Transverse colon (tissue), 4 donors: ENCODE measurements at regions not wholly inside any gene's neighbourhood (a gene's known extent, or its start where the extent isn't known, plus 50 kb on each side); places are given as distances from the start of the nearest gene placed in this dataset.

ENCODE experiments used
- DNase-seq: peaks from one replicate; pipeline ENCODE4 v3.0.0-alpha.2; 2019
- H3K27ac ChIP-seq, 4 donors: fragments of 200-600 bp; sonication (generic); 2 replicates each; pipeline ENCODE4 v1.5.1; 2016 to 2018; ENCODE audit warnings: inconsistent platforms in 4 of 4
- H3K27me3 ChIP-seq: fragments of 200-600 bp; sonication (generic); 2 replicates; pipeline ENCODE4 v1.5.1; 2017; ENCODE audit warnings: inconsistent platforms
- H3K36me3 ChIP-seq, 4 donors: fragments of 200-600 bp; sonication (generic); 2 replicates each; pipeline ENCODE4 v1.5.1; 2017 to 2019; ENCODE audit warnings: inconsistent platforms in 4 of 4
- H3K4me1 ChIP-seq, 4 donors: fragments of 200-600 bp; sonication (generic); 2 replicates each; pipeline ENCODE4 v1.5.1; 2017 to 2020; ENCODE audit warnings: inconsistent platforms in 4 of 4
- H3K4me3 ChIP-seq, 4 donors: fragments of 200-600 bp; sonication (generic); 1 replicate in 1 of 4; 2 replicates in 3 of 4; pipeline versions ENCODE4 v1.5.1 to v1.6.1; 2017 to 2019; ENCODE audit warnings: inconsistent platforms in 4 of 4
- H3K9me3 ChIP-seq, 2 donors: fragments of 200-600 bp; sonication (generic); 2 replicates each; pipeline ENCODE4 v1.5.1; 2017 to 2019; ENCODE audit warnings: inconsistent platforms in 2 of 2
- EP300 ChIP-seq: sonication (generic); formaldehyde crosslinking; IDR thresholded peaks from one replicate; pipeline ENCODE4 v1.6.1; 2017; ENCODE audit warnings: antibody characterized with exemption, low read depth
- POLR2A ChIP-seq: fragments of 450-650 bp; IDR thresholded peaks from one replicate; pipeline ENCODE4 v1.6.1; 2016; ENCODE audit warnings: antibody characterized with exemption, mild to moderate bottlenecking, moderate library complexity
- POLR2AphosphoS5 ChIP-seq, 3 donors: sonication (generic); formaldehyde crosslinking; IDR thresholded peaks; one replicate each; pipeline ENCODE4 v1.6.1; 2016; ENCODE audit warnings: antibody characterized with exemption in 3 of 3
- WGBS, 2 donors: methylation state at CpG; one replicate each; pipeline ENCODE4 v1.1.5; 2018; ENCODE audit warnings: low coverage in 1 of 2; 5-methylcytosine and 5-hydroxymethylcytosine counted together
- in situ Hi-C, 4 donors: fragments of 200-750 bp; cut with MboI; loops; one replicate each; pipeline versions ENCODE4 v1.15.0 to v1.15.1; 2017; ENCODE audit warnings: low sequenced_read_pairs in 3 of 4, low pct_ligation_motif_present in 1 of 4, low pct_unique_long_range_greater_than_20kb in 1 of 4
- intact Hi-C: fragments of 100-400 bp; cut with DNase I; formaldehyde crosslinking; loops from one replicate; pipeline ENCODE4 v1.15.1; 2023; ENCODE audit warnings: low total_unique reads
- TF ChIP-seq, protein P1 (sequence below), 5 experiments: fragments of 200-600 bp in 3 of 5; fragments of 450-650 bp in 2 of 5; sonication (generic) in 3 of 5; IDR thresholded peaks; 1 replicate in 2 of 5; 2 replicates in 3 of 5; pipeline ENCODE4 v1.5.1; 2016 to 2017; ENCODE audit warnings: antibody characterized with exemption in 5 of 5, inconsistent platforms in 3 of 5, mild to moderate bottlenecking in 2 of 5, moderate library complexity in 1 of 5

DNA sequence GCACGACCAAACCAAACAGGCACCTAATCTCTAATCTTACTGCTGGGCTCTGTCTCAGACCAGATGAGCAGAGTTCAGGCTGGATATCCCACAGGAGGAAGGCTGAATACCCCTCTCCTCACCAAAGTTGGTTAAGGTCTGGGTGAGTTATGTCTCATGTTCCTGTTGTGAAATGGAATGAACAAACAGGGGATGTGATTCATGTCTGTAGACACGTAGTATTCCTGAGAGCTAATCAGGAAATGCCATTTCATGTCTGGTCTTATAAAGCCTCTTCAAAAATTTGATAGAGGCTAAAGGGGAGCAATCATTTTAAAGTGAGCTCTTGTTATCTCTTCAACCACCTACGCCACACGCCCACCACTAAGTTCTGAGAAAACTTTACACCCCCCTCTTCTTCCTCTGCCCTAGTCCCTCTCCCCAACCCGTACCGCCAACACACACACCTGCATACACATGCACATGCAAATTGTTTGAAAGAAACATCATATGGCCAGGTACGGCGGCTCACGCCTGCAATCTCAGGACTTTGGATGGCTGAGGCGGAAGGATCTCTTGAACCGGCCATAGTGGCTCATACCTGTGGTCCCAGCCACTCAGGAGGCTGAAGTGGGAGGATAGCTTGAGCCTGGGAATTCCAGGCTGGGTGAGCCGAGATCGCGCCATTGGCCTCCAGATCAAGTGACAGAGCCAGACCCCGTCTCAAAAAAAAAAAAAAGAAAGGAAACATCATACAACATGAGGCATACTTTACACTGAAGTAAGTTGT is 69.8 kb upstream of the RAI14 start:
- Histone ChIP-seq H3K9me3 (no peaks in the 10 kb centered on the region), H3K4me1 (no peaks in the 10 kb centered on the region), H3K36me3 (no peaks in the 10 kb centered on the region), H3K27ac (no peak overlapping the region), H3K27me3 (no peaks in the 10 kb centered on the region), H3K4me3 (no peak overlapping the region)
- intact Hi-C loops = no loop called here
- no peak for DNase-seq
- in situ Hi-C loops = no loop called here
- TF ChIP-seq, protein P1, sequence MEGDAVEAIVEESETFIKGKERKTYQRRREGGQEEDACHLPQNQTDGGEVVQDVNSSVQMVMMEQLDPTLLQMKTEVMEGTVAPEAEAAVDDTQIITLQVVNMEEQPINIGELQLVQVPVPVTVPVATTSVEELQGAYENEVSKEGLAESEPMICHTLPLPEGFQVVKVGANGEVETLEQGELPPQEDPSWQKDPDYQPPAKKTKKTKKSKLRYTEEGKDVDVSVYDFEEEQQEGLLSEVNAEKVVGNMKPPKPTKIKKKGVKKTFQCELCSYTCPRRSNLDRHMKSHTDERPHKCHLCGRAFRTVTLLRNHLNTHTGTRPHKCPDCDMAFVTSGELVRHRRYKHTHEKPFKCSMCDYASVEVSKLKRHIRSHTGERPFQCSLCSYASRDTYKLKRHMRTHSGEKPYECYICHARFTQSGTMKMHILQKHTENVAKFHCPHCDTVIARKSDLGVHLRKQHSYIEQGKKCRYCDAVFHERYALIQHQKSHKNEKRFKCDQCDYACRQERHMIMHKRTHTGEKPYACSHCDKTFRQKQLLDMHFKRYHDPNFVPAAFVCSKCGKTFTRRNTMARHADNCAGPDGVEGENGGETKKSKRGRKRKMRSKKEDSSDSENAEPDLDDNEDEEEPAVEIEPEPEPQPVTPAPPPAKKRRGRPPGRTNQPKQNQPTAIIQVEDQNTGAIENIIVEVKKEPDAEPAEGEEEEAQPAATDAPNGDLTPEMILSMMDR (IDR thresholded peaks at IDR 0.05) = no peak
- TF ChIP-seq POLR2A (no peak), EP300 (no peak), POLR2AphosphoS5 (IDR thresholded peaks at IDR 0.05) (no peak)
- 86 to 89% methylated on average over 14 to 15 of the region's 15 CpGs for WGBS, 2 donors

DNA sequence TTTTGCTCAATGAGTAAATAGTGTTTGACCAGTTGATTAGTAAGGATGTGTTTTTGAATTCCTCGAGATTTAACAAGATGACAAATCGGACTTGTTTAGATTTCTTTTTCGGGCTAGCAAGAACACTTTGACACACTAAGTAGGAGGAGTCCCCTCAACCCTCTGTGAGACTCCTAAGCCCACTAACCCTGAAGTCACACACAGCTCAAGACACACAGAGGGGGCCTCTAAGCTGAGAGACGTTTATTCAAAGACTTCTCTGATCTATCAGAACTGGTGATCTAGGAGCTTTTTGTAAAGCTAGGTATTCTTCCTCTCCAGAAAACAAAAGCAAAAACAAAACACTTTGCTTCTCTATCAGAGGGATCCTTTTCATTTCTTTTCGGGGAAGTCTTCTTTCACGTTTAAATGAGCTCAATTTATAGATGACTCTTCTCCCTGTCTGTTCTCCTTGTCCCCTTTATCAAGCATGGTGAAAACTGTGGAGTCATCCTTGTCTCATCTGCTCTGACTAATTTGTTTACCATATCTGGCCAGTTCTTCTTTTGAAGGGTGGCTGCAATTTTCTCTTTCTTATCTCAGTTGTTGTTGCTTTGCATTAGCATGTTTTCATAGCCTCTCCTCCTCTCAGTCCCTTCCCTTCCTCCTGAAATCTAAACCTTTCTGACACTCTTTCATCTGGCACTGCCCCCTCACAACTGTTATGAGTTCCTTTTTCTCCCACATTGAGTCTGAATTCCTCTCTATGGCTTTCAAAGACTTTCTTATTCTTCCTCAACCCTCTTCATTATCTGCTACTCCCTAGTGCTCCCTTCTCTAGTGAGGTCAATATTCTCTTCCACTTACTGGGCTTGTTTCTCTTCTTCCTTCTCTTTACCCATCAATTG is 68.5 kb upstream of the RAI14 start:
- H3K9me3 ChIP-seq = no peaks in the 10 kb centered on the region
- 25 to 47% methylated on average over 2 to 6 of the region's 6 CpGs for WGBS, 2 donors
- in situ Hi-C loops = no loop called here
- H3K27ac ChIP-seq = no peak overlapping the region
- no peaks in the 10 kb centered on the region for H3K36me3 ChIP-seq
- TF ChIP-seq, protein P1 (IDR thresholded peaks at IDR 0.05) = no peak
- TF ChIP-seq EP300 = no peak
- no peak for TF ChIP-seq POLR2AphosphoS5 (IDR thresholded peaks at IDR 0.05)
- no peak for TF ChIP-seq POLR2A
- intact Hi-C loops = no loop called here
- H3K4me1 ChIP-seq = no peaks in the 10 kb centered on the region
- no peak for DNase-seq
- no peak overlapping the region for H3K4me3 ChIP-seq
- no peaks in the 10 kb centered on the region for H3K27me3 ChIP-seq

DNA sequence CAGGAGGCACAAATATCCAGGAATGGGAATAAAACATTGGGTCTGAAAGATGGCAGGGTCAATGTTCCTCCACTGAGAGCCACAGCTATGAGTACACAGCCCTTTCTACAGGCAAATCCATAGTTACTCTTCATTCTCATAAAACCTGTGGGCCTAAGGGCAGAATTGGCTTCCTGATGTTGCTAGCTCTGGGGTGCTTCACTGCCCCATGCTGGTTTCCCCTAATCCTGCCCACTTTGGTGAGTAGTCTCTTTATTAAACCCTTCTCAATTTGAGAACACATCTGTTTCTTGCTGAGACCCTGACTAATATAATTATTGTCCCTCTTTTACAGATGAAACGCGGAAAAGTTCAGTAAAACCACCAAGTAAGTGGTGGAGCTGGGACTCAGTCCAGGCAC is 66.3 kb upstream of the RAI14 start:
- 98% methylated on average over 2 of the region's 2 CpGs; no CpG with 5 or more reads in 1 of the 2 donors for WGBS, 2 donors
- no peaks in the 10 kb centered on the region for H3K9me3 ChIP-seq
- H3K27me3 ChIP-seq = no peaks in the 10 kb centered on the region
- in situ Hi-C loops = no loop called here
- H3K4me1 ChIP-seq = no peaks in the 10 kb centered on the region
- intact Hi-C loops = no loop called here
- TF ChIP-seq POLR2A (no peak), EP300 (no peak), POLR2AphosphoS5 (IDR thresholded peaks at IDR 0.05) (no peak)
- TF ChIP-seq, protein P1 (IDR thresholded peaks at IDR 0.05) = no peak
- no peak overlapping the region for H3K4me3 ChIP-seq
- H3K36me3 ChIP-seq = no peaks in the 10 kb centered on the region
- H3K27ac ChIP-seq = no peak overlapping the region
- DNase-seq = no peak

DNA sequence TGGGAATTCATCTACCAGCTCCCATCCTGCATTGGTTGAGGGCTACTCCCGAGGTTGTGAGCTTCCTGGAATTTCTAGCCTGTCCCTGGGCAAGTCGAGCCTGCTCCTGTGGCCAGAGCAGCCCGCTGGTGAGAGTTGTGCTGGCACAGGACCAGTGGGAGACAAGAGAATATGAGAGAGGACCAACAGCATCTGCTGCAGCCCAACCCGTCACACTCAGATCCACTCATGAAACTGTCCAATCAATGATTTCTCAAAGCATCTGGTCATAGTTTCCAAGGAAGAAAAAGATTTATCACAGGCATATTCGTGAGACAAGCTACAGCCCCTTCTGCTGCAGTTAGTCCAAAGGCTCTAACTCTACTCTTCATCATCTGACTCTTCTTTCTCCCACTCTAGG is 64.4 kb upstream of the RAI14 start:
- H3K4me1 ChIP-seq = no peaks in the 10 kb centered on the region
- in situ Hi-C loops = no loop called here
- TF ChIP-seq POLR2AphosphoS5 (IDR thresholded peaks at IDR 0.05) (no peak), POLR2A (no peak), EP300 (no peak)
- TF ChIP-seq, protein P1 (IDR thresholded peaks at IDR 0.05) = no peak
- no peaks in the 10 kb centered on the region for H3K9me3 ChIP-seq
- DNase-seq = no peak
- no peaks in the 10 kb centered on the region for H3K27me3 ChIP-seq
- H3K4me3 ChIP-seq = no peak overlapping the region
- intact Hi-C loops = no loop called here
- 60 to 74% methylated on average over 1 to 5 of the region's 5 CpGs for WGBS, 2 donors
- H3K27ac ChIP-seq = no peak overlapping the region
- no peaks in the 10 kb centered on the region for H3K36me3 ChIP-seq
